Fibroblast of skin of left biceps (primary cell): ENCODE measurements at regions not wholly inside any gene's neighbourhood (a gene's known extent, or its start where the extent isn't known, plus 50 kb on each side); places are given as distances from the start of the nearest gene placed in this dataset.
"Not testable (repeated sequence)": the region's sequence is repeated elsewhere in the genome, so short reads cannot be mapped to it uniquely, and the experiment has no call there.

Experiments
- DNase-seq, 2 experiments: peaks; one replicate each; pipeline ENCODE4 v3.0.0-alpha.2; 2013; ENCODE audit warnings: low read depth in 2 of 2

DNA sequence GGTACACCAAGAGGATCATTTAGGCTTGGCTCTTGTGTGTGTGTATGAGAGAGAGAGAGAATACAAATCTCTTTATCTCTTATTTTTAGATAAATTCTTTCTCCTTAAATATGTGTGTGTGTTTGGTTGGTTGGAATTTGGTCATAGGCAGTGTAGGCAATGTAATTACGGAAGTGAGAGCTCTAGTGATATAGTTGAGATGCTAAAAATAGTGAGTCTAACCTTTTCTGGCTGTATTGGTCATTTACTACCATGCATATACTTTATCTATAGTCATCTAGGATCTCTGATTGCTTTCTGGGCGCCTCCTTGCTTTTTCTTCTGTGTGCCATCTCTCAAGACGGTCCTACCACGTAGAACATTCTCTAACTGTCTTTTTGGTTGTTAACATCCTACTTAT, 250.2 kb downstream of the NUF2 start:
- no peak for DNase-seq

DNA sequence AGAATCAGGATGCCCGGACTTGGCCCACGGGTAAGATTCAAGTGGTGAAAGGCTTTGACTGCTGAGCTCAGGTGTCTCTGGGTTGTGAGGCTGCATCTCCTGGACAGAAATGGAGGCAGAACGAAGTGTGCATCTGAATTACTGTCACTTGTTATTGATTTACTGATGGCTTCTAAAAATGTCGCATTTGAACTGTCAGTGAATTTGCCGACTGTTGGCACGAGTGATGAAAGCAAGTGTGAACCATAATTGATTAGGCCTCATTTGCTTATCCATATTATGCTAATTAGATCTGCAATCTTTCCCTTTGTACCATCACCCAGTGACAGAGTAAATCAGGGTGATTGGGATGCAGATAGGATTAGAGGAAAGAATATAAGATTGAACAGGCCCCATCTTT, 252.4 kb downstream of the NUF2 start:
- DNase-seq, result no peak

DNA sequence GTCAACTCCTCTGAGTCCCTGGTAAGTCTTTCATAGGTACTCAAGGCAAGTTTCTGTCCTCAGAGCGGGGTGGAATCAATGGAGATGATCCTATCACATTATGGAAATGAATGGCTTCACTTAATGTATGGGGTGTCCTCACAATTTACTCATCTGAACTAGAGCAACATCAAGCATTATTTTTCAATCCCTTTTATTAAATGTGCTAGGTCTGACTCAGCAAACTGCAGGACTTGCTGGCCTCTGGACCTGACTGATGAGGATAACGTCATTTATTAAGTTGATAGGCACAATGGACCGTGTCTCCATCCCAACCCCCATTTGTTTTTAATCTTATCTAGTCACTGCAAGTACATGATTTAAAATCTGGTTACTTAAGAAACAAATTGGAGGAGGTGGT, 259.2 kb downstream of the NUF2 start:
- no peak for DNase-seq

DNA sequence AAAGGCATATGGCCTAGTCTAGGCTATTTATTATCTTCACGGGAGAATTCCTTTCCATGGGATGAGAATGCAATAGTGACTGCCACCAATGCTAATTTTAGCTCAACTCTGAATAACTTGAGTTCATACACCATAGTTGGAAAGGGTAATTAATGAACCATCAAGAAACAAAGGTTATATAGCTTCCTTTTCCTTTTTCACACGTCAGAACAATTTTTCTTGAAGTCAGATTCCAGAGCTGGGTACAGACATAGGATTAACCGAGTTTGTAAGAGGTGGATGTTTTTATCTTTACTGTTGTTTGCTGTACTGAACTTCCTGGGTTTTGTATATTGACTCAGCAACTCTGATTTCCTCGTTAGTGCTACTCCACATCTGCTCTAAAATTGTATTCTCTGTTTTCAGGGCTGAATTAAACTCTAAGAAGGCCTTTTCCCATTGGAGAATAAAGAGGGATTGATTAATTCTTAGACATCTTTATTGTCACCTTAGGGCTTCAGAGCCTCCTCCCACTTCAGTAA, 262.0 kb downstream of the NUF2 start:
- no peak for DNase-seq

DNA sequence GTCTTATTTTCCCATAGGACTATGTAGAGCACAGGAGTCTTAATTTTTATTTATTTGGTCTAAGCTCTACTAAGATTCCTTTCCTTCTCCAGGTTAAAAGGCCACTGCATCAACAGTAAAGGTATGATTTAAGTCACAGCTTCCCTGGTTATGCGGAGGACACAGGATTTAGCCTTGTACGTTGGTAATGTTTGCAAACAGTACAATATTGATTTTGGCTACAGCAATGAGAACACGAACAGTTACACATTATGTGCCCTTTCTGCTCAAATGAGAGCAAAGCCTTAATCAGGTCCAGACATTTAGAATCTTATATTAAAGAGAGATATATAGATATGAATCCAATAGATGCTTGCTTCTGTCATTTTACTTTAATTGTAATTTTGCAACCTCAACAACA, 264.0 kb downstream of the NUF2 start:
- no peak for DNase-seq

DNA sequence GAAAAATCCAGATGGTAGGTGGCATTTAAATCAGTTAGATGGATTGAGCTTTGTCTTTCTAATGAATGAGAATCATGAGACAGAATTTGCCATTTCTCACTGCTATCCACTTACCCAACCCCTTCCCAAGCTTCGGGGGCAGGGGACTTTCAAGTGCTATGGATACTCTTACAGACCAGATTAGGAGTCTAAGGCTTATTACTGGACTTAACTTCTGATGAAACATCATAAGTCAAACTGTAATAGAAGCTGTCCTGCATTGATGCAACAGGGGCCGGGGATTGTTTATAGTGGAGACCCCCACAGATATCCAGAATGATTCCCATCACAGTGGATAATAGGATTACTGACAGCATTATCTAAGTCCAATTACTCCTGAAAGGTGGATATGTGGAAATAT, 267.0 kb downstream of the NUF2 start:
- DNase-seq, result no peak

DNA sequence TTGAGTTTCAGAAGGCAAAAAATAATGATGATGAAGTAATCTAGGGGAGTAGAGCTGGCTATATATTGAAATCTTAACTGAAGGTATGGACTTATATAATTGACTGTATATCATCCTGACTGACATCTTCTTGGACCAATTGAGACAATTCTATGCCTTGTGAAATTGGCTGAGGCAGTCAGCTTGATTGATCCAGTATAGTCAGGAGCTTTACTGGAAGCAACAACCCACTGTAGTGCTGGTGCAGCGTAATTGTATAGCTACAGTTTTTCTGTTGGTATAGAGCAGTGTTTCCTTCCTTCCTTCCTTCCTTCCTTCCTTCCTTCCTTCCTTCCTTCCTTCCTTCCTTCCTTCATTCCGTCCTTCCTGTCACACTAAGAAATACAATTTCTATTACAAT, 268.0 kb downstream of the NUF2 start:
- DNase-seq, result no peak

DNA sequence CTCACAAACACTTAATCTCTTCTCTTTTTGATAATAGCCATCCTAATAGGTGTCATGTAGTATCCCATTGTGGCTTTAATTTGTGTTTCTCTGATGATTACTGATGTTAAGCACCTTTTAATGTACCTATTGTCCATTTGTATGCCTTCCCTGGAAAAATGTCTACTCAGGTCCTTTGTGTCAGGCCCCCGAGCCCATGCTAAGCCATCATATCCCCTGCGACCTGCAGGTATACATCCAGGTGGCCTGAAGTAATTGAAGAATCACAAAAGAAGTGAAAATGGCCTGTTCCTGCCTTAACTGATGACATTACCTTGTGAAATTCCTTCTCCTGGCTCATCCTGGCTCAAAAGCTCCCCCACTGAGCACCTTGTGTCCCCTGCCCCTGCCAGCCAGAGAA, 269.4 kb downstream of the NUF2 start:
- not testable (repeated sequence) for DNase-seq

DNA sequence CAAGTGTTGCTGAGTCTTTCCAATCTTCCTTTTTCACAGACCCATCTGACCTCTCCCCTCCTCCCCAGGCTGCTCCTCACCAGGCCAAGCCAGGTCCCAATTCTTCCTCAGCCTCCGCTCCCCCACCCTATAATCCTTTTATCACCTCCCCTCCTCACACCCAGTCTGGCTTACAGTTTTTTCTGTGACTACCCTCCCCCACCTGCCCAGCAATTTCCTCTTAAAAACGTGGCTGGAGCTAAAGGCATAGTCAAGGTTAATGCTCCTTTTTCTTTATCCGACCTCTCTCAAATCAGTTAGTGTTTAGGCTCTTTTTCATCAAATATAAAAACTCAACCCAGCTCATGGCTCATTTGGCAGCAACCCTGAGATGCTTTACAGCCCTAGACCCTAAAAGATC, 270.9 kb downstream of the NUF2 start:
- DNase-seq, result not testable (repeated sequence)

DNA sequence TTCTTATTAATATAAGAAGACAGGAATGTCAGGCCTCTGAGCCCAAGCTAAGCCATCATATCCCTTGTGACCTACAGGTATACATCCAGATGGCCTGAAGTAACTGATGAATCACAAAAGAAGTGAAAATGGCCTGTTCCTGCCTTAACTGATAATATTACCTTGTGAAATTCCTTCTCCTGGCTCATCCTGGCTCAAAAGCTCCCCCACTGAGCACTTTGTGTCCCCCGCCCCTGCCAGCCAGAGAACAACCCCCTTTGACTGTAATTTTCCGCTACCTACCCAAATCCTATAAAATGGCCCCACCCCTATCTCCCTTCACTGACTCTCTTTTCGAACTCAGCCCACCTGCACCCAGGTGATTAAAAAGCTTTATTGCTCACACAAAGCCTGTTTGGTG, 274.4 kb downstream of the NUF2 start:
- DNase-seq, result not testable (repeated sequence)

DNA sequence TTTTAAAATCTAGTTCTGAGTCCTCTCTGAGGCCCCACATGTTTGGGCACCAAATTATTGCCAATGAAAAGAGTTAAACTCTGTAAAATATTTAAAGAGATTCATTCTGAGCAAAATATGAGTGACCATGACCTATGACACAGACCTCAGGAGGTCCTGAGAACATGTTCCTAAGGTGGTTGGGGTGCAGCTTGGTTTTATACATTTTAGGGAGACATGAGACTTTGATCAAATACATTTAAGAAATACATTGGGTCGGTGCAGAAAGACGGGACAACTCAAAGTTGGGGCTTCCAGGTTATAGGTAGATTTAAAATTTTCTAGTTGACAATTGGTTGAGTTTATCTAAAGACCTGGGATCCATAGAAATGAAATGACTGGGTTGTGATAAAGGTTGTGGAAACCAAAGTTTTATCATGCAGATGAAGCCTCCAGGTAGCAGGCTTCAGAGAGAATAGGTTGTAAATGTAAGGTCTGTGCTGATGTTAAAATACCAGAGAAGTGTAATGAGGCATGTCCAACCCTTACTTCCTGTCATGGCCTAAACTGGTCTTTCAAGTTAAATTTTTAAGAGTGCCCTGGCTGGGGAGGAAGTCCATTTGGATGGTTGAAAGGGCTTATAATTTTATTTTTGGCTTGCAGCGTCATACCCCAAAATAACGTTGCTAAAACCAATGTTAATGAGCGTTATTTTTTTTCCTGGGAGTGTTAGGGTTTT, 274.9 kb downstream of the NUF2 start:
- DNase-seq, result no peak

DNA sequence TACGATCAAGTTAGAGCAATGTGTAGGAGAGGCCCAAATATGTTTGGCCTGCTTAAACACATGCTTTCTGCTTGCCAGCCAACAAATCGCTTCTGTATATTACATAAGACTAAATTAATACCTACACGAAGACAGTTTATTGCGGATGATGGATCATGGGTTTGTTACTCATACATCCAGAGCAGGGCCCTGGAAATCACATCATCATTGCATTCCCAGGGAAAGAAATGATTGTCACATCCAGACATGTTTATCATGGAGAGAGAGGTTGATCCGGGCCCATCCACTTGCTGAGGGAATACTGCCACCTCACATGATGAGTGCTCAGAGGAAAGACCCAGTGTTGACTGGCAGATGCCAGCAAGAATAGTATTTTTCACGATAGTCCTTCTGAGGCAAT, 282.6 kb downstream of the NUF2 start:
- DNase-seq, result no peak

DNA sequence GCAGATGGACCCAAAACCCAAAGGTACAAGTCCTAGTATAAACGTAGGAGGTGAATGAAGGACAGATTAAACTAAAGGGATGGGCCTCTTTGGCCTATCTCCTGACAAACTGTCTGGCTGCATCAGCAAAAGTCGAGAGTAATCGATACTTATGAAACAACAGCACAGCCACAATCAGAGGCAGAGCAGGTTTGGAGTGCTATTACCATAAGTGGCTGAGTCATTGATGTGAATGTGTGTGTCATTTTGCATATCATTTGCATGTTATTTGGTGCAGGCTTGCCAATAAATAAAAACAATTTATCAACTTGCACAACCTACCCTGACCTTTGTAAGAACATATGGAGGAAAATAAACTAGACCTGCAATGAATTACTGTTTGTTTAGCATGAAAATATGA, 283.1 kb downstream of the NUF2 start:
- DNase-seq, result no peak

DNA sequence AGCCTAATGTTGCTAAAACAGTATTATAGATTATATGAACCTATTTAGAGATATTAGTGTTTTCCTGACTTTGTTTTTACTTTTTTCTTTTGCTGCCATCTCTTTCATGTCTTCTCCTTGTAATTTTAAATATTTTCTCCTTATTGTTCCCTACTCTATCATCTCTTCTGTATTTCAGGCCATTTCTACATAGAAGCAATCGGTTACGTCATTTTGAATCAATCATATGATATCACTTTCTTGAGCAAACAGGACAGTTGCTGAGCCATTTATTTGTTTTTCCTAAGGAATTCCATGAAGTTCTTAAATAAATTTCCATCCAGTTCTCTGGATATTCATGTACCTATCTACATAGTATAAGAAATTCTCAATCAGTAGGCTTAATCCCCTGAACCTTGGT, 287.2 kb downstream of the NUF2 start:
- DNase-seq, result no peak

DNA sequence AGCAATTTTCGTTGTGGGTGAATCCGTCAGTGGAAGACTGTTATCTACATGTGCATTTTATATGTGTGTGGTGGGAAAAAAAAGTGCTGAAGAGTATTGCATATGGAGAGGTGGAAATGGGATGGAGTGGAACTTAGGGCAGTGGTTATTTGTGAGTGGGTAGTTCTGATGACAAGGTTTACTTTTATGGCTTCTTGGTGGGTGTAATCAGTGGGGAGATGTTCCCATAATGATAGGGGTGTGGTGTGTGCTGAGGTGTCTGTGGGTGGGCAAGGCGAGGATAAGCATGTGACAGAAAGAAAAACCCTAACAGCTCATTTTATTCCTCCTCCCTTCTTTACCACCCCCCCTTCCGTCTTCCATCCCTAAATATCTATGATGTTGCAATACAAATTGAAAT, 288.1 kb downstream of the NUF2 start:
- no peak for DNase-seq

DNA sequence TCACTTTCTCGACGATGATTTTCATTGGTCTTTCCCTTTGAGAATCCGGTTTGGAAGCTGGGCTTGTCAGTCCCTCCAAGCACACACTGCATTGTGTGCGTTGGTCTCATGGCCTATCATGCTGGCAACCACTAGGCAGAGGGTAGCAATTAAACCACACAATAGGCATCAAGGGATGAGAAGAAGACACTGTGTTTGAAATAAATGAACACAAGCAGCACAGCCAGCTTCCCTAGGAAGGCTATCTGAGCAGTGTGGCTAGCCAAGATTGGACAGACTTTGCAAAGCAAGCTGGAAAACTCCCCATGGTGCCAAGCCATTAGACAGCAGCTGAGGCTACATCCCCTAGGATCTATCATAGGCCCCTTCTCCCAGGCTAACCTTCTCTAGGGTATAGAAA, 288.7 kb downstream of the NUF2 start:
- no peak for DNase-seq

DNA sequence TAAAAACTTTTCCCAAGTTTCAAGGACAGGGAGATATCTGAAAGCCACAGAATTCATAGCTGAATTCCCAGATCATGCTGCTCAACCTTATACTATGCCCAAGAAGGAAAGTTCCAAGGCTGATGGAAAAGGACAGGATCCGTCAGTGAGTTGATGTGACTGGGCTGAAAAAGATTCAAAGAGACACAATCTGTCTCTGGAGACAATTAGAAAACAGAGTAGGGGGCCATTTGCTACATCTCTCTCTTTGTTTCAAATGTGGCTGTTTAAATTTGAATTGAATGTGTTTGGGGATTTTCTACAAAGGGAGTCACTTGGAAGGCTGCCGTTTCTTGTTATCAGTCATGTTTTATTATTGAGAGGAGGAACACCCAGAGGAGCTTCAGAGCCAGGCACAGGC, 292.6 kb downstream of the NUF2 start:
- DNase-seq, result no peak

DNA sequence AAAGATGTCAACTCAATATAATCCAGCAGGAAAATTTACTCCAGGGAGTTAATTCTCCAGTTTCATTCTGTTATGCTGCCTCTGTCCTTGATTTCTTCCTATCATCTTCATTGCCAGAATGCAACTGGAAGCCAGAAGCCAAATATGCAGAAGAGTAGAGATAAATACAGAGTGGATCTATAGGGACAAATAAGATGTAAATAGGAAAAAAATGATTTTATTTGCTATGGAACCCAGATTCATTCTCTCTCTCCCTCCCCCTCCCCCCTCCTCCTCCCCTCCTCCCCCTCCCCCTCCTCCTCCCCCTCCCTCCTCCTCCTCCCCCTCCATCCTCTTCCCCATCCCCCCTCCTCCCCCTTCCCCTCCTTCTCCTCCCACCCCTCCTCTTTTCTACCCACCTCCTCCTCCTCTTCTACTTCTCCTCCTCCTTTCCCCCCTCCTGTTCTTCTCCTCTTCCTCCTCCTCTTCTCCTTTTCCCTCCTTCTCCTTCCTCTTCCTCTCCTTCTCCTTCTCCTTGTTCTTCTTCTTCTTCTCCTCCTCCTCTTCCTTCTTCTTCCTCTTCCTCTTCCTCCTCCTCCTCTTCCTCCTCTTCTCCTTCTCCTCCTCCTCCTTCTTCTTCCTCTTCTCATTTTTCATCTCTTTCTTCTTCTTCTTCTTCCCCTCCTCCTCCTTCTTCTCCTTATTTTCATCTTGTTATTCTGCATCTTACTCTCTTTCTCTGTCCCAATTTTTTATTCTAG, 306.4 kb downstream of the NUF2 start:
- DNase-seq, result no peak

DNA sequence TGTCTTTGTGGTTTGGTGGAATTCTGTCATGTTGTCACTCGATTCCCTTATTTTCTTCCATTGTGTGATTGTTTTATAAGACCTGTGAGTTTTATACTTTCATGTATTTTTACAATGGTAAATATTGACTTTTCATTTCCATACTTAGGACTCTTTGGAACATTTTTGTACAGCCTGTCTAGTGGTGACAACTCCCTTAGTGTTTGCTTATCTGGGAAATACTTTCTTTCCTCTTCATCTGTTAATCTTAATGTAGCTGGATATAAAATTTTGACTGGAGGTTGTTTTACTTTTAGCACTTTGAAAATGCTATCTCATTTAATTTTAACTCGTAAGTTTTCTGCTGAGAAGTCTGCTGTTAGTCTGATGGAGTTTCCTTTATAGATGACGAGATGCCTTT, 310.5 kb downstream of the NUF2 start:
- DNase-seq, result no peak

DNA sequence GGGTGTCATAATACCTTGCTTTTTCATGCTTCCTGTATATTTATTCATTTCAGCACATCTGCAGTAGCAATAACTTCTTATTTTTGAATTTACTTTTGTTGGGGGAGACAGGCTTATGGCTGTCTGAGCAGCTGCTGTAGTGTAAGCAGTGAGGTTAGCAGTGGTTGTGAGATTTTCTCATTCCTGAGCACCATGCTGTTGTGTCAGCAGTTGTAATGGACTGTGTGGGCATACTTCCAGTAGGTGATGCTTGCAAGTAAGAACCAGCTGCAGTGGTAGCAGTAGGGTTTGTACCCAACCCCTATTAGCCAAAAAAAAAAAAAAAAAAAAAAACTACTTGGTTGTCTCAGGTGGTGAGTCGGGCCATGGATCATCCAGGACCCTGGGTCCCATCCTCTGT, 311.6 kb downstream of the NUF2 start:
- DNase-seq, result no peak

DNA sequence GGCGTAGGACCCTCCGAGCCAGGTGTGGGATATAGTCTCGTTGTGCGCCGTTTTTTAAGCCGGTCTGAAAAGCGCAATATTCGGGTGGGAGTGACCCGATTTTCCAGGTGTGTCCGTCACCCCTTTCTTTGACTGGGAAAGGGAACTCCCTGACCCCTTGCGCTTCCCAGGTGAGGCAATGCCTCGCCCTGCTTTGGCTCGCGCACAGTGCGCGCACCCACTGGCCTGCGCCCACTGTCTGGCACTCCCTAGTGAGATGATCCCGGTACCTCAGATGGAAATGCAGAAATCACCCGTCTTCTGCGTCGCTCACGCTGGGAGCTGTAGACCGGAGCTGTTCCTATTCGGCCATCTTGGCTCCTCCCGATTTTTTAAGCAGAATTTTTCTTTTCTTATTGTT, 323.9 kb downstream of the NUF2 start:
- DNase-seq, result not testable (repeated sequence)

DNA sequence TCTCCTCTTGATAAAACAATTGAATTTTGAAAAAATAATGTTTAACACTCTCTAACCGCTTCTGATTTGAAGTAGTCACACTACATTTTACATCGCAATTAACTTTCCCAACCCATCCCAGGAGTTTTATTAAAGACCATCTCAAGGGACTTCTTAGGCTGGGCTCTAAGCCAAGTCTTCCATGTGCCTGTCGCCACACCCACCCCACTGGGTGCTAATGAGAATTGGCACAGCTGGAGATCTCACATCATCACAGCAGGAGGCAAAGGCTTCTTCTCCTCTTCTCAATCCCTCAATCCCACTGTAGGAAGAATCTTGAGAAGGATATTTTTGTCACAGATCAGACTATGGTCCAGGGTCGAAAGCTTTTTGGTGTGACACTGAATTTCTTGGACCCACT, 328.9 kb downstream of the NUF2 start:
- DNase-seq, result no peak

DNA sequence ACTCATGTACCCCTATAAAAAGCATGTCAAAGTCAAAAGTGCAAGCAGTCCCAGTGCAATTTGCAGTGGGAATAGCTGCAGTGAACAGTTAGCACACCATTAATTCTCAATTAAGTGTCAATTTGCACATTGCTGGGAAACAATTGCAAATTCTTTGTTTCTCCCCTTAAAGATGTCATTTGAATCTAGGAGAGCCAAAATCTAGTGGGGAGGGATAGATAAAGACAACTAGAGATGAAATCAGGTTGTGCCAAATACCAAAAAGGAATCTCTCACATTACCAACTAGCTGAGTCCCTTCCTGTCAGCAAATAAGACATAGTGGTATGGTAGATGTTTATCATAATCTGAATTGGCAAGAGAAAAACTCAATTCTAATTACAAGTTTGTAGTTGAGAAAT, 330.7 kb downstream of the NUF2 start:
- DNase-seq, result no peak
